T-cell (primary cell): ENCODE measurements at regions not wholly inside any gene's neighbourhood (a gene's known extent, or its start where the extent isn't known, plus 50 kb on each side); places are given as distances from the start of the nearest gene placed in this dataset.

ENCODE experiments used
- ATAC-seq, 4 experiments: fragments of 200-7000 bp in 3 of 4; fragments of 150-1000 bp in 1 of 4; cut with Tn5 transposase; replicated peaks in 1 of 4; 1 replicate in 3 of 4; 2 replicates in 1 of 4; pipeline ENCODE4 v1.10.0; 2021; ENCODE audit warnings: moderate library complexity in 3 of 4, mild to moderate bottlenecking in 2 of 4, moderate number of reproducible peaks in 1 of 4
- CTCF ChIA-PET, 2 donors: fragments of 300-600 bp; sonication (Branson Sonifier 250); formaldehyde crosslinking; loops; one replicate each; lab custom pipeline; 2022; ENCODE audit warnings: antibody characterized with exemption in 2 of 2; lab: Charles Lee
- POLR2A ChIA-PET, 2 donors: fragments of 300-600 bp; sonication (Branson Sonifier 250); formaldehyde crosslinking; loops; one replicate each; lab custom pipeline; 2022; ENCODE audit warnings: antibody characterized with exemption in 2 of 2; lab: Charles Lee
- DNase-seq, 35 experiments: peaks; one replicate each; pipeline versions ENCODE4 v3.0.0 to v3.0.0-alpha.2; 2013 to 2023
- H3K27ac ChIP-seq: one replicate; pipeline ENCODE4 v1.5.1; 2013; ENCODE audit warnings: low read length
- H3K27me3 ChIP-seq, 2 experiments: replicated peaks in 1 of 2; 1 replicate in 1 of 2; 2 replicates in 1 of 2; pipeline versions ENCODE4 v1.6.1 to v1.7.0; 2013; ENCODE audit warnings: low read length in 1 of 2, mixed read lengths in 1 of 2; ENCODE audit not compliant: control insufficient read depth in 2 of 2, insufficient read depth in 2 of 2; ENCODE audit errors: extremely low read depth in 1 of 2
- H3K36me3 ChIP-seq, 2 donors: 1 replicate in 1 of 2; 2 replicates in 1 of 2; pipeline versions ENCODE4 v1.6.1 to v1.7.0; 2013; ENCODE audit warnings: low read length in 1 of 2; ENCODE audit not compliant: control insufficient read depth in 2 of 2, insufficient read depth in 1 of 2; ENCODE audit errors: extremely low read depth in 1 of 2
- H3K4me1 ChIP-seq, 2 experiments: 1 replicate in 1 of 2; 2 replicates in 1 of 2; pipeline versions ENCODE4 v1.6.1 to v1.7.0; 2013; ENCODE audit warnings: low read length in 2 of 2, mixed read lengths in 1 of 2; ENCODE audit not compliant: insufficient read depth in 2 of 2, control insufficient read depth in 1 of 2; ENCODE audit errors: extremely low read depth in 1 of 2
- H3K4me3 ChIP-seq, 2 donors: 1 replicate in 1 of 2; 2 replicates in 1 of 2; pipeline versions ENCODE4 v1.5.1 to v1.7.0; 2013; ENCODE audit warnings: mild to moderate bottlenecking in 2 of 2, low read length in 1 of 2, moderate library complexity in 1 of 2; ENCODE audit not compliant: control insufficient read depth in 1 of 2; ENCODE audit errors: extremely low read depth in 1 of 2
- H3K9me3 ChIP-seq: 2 replicates; pipeline ENCODE4 v1.7.0; 2013
- H3K27ac Mint-ChIP-seq, 2 donors: one replicate each; pipeline ENCODE4 v1.8.0; 2020 to 2021; ENCODE audit warnings: mild to moderate bottlenecking in 2 of 2, mixed read lengths in 2 of 2
- H3K27me3 Mint-ChIP-seq, 2 donors: one replicate each; pipeline ENCODE4 v1.8.0; 2021 to 2022; ENCODE audit warnings: mixed read lengths in 2 of 2
- H3K36me3 Mint-ChIP-seq: one replicate; pipeline ENCODE4 v1.8.0; 2021; ENCODE audit warnings: mixed read lengths
- H3K4me1 Mint-ChIP-seq, 3 donors: one replicate each; pipeline ENCODE4 v1.8.0; 2020 to 2022; ENCODE audit warnings: mixed read lengths in 3 of 3, mild to moderate bottlenecking in 1 of 3
- H3K4me3 Mint-ChIP-seq, 3 donors: one replicate each; pipeline ENCODE4 v1.8.0; 2020 to 2022; ENCODE audit warnings: mild to moderate bottlenecking in 3 of 3, mixed read lengths in 3 of 3, moderate library complexity in 3 of 3
- H3K9me3 Mint-ChIP-seq, 3 donors: one replicate each; pipeline ENCODE4 v1.8.0; 2020 to 2022; ENCODE audit warnings: mixed read lengths in 3 of 3
- WGBS: methylation state at CpG from one replicate; pipeline ENCODE4 v1.1.5; 2013; ENCODE audit warnings: missing lambda C conversion rate; ENCODE audit not compliant: insufficient coverage; 5-methylcytosine and 5-hydroxymethylcytosine counted together

DNA sequence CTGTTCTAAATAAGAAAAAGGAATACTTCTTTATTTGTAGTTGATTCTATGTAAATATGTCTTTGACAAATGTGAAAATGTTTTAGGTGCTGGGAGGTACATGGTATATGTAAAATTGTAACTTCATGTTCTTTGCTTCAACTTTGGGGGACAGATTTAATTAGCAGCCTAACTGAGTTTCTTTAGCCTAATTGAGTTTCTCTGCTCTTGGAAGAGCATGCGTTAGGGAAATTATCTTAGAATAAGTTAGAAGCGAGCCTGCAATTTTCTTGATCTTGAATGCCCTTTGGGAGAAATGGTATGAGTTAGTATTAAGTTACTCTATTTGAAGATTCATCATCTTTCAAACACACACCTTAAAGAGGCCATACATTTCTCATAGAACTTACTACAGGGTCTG is 194.3 kb downstream of the AEBP2 start:
- ATAC-seq (no peak), DNase-seq (no peak)
- Mint-ChIP-seq H3K4me1 (no peaks in the 10 kb centered on the region), H3K27me3 (no peaks in the 10 kb centered on the region), H3K4me3 (no peak overlapping the region), H3K36me3 (no peaks in the 10 kb centered on the region), H3K27ac (no peak overlapping the region), H3K9me3 (no peaks in the 10 kb centered on the region)
- Histone ChIP-seq H3K27ac (no peak overlapping the region), H3K36me3 (no peaks in the 10 kb centered on the region), H3K27me3 (no peaks in the 10 kb centered on the region), H3K4me3 (no peak overlapping the region), H3K4me1 (no peaks in the 10 kb centered on the region), H3K9me3 (no peaks in the 10 kb centered on the region)
- POLR2A ChIA-PET = no interaction called here
- CTCF ChIA-PET = no interaction called here
- no CpG with 5 or more reads among the region's 2 CpGs for WGBS

DNA sequence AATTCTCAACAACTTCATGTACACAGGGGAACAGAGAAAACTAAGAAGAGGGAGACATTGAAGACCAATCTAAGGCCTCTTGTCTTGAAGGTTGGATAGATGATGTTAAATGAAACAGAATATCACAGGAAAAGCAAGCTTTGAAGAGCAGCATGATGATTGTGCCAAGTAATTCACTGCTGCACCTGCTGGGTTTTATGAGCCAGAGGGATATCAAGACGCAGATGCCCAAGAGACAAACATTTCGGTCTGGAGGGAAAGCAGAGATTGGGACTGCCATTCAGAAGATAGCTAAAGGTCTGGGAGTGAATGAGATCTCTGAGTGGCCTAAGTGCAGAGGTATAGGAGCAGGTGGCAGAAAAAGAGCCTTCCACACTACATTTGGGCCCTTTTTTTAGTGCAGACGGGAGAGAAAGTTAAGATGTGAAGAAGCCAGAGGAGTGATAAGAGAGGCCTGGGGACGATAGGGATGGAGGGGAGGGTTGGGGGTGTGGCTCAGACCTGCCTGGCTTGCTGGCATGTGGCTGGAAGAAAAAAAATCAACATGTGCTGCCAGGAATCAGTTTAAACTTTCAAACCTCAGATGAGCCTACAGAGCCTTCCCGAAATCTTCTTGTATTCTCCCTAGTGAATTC is 200.6 kb downstream of the AEBP2 start:
- CTCF ChIA-PET = no interaction called here
- no peak for DNase-seq
- Histone ChIP-seq H3K36me3 (no peaks in the 10 kb centered on the region), H3K27me3 (no peaks in the 10 kb centered on the region), H3K9me3 (no peaks in the 10 kb centered on the region), H3K4me1 (peaks cover 0 to 5% of the 10 kb centered on the region in 2 experiments), H3K27ac (no peak overlapping the region), H3K4me3 (no peak overlapping the region)
- no peak overlapping the region for H3K27ac Mint-ChIP-seq
- POLR2A ChIA-PET = no interaction called here
- 100% methylated on average over 1 of the region's 5 CpGs for WGBS
- no peak for ATAC-seq
- no peaks in the 10 kb centered on the region for H3K27me3 Mint-ChIP-seq
- no peaks in the 10 kb centered on the region for H3K4me1 Mint-ChIP-seq
- H3K36me3 Mint-ChIP-seq = no peaks in the 10 kb centered on the region
- no peak overlapping the region for H3K4me3 Mint-ChIP-seq
- H3K9me3 Mint-ChIP-seq = no peaks in the 10 kb centered on the region

DNA sequence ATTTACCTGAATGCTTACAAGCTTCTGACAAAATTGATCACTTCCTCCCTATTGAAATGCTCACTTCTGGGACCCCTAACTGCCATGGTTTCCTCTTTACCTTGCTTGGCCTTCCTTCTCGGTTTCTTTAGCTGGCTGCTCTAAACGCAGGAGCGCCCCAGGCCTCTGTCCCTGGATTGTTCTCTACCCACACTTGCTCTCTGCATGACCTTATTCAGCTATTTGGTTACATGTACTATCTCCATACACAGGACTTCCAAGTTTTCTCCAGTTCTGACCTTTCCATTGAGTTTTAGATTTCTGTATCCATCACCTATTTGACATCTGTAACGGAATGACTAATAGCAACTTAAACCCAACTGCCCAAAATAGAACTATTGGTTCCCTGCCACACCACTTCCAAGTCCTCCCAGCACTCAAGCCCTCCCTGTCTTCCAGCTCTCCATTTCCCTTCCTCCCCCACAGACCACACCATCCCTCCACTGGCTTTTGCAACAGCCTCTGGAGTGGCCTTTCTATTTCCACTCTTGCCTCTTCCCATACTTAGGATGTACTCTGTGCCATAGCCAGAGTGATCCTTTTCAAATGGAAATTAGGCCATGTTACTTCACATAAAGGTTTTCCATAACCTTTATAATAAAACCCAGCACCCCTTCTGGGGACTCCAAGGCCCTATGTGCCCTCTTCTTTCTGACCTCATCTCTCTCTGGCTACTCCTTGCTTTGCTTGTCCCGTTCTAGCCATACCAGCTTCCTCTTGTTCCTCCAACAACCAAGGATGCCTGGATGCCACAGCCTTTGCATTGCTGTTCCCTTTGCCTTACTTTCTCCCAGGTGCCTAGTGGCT is 202.2 kb downstream of the AEBP2 start:
- ATAC-seq = no peak
- 98% methylated on average over 5 of the region's 5 CpGs for WGBS

DNA sequence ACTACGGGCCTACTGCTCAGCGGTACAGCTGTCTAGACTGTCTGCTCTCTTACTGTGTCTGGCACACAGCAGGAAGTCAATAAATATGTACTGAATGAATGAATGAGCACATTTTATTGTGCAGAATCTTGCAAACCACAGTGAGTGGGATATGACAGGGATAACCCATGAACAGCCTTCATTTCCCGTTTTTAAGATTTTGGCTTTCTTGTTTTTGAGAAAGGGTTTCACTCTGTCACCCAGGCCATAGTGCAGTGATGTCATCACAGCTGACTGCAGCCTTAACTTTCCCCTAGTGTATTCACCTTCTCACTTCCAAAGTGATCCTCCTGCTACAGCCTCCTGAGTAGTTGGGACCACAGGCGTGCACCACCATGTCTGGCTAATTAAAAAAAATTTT is 203.1 kb downstream of the AEBP2 start:
- no peaks in the 10 kb centered on the region for H3K36me3 ChIP-seq
- no peak overlapping the region for H3K4me3 Mint-ChIP-seq
- no CpG with 5 or more reads among the region's 4 CpGs for WGBS
- H3K9me3 ChIP-seq = no peaks in the 10 kb centered on the region
- ChIA-PET CTCF (no interaction called here), POLR2A (no interaction called here)
- no peaks in the 10 kb centered on the region for H3K27me3 Mint-ChIP-seq
- H3K9me3 Mint-ChIP-seq = peaks cover 2 to 5% (median 4%) of the 10 kb centered on the region in 3 donors
- H3K4me1 ChIP-seq = peaks cover 0 to 5% of the 10 kb centered on the region in 2 experiments
- no peak overlapping the region for H3K27ac Mint-ChIP-seq
- no peak overlapping the region for H3K4me3 ChIP-seq
- no peaks in the 10 kb centered on the region for H3K4me1 Mint-ChIP-seq
- no peaks in the 10 kb centered on the region for H3K27me3 ChIP-seq
- peaks cover 4% of the 10 kb centered on the region for H3K36me3 Mint-ChIP-seq
- DNase-seq (no peak), ATAC-seq (no peak)
- no peak overlapping the region for H3K27ac ChIP-seq

More for the DNA sequence above, 202.2 kb downstream of the AEBP2 start:
- no peak overlapping the region for H3K4me3 ChIP-seq
- no peak overlapping the region for H3K4me3 Mint-ChIP-seq
- H3K9me3 ChIP-seq = no peaks in the 10 kb centered on the region
- H3K27ac ChIP-seq = no peak overlapping the region
- H3K27ac Mint-ChIP-seq = no peak overlapping the region
- H3K27me3 Mint-ChIP-seq = no peaks in the 10 kb centered on the region
- DNase-seq = no peak
- H3K4me1 ChIP-seq = peaks cover 0 to 5% of the 10 kb centered on the region in 2 experiments
- POLR2A ChIA-PET = no interaction called here
- no peaks in the 10 kb centered on the region for H3K36me3 ChIP-seq
- CTCF ChIA-PET = interaction anchor here in 1 of 2 donors (0.5 to 0.6 kb wide), 3 partner anchors 14 to 661 kb away, joined by 3 to 4 read pairs (median 3); no protein-coding TSS in a partner anchor
- no peaks in the 10 kb centered on the region for H3K4me1 Mint-ChIP-seq
- peaks cover 2 to 5% (median 4%) of the 10 kb centered on the region in 3 donors for H3K9me3 Mint-ChIP-seq
- H3K36me3 Mint-ChIP-seq = peaks cover 4% of the 10 kb centered on the region
- H3K27me3 ChIP-seq = no peaks in the 10 kb centered on the region

DNA sequence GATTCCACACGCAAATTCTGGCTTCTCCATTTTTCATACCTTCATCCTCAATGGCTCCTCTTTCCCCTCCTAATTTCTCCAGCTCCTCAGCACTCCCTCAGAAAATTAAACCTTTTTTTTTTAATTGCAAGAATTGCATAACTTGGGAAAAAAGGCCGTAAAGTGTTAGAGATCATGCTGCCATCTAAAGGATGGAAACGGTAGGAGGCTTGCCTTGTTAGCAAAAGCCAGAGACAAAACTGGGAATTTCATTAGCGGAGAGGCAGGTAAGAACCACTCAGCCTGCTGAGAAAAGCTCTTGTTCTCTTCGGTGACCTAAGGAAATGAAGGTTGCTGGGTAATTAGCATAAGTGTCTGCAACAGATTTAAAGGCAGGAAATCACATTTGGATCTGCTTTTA is 204.3 kb downstream of the AEBP2 start:
- ChIA-PET CTCF (no interaction called here), POLR2A (no interaction called here)
- DNase-seq (no peak), ATAC-seq (no peak)
- 43% methylated on average over 4 of the region's 5 CpGs for WGBS
- Histone ChIP-seq H3K27ac (no peak overlapping the region), H3K9me3 (no peaks in the 10 kb centered on the region), H3K36me3 (no peaks in the 10 kb centered on the region), H3K4me1 (peaks cover 0 to 5% of the 10 kb centered on the region in 2 experiments), H3K27me3 (no peaks in the 10 kb centered on the region), H3K4me3 (no peak overlapping the region)
- peaks cover 3 to 5% (median 4%) of the 10 kb centered on the region in 3 donors for H3K4me1 Mint-ChIP-seq
- H3K27me3 Mint-ChIP-seq = no peaks in the 10 kb centered on the region
- no peak overlapping the region for H3K4me3 Mint-ChIP-seq
- H3K36me3 Mint-ChIP-seq = peaks cover 4% of the 10 kb centered on the region
- peaks cover 2 to 5% (median 4%) of the 10 kb centered on the region in 3 donors for H3K9me3 Mint-ChIP-seq
- no peak overlapping the region for H3K27ac Mint-ChIP-seq

DNA sequence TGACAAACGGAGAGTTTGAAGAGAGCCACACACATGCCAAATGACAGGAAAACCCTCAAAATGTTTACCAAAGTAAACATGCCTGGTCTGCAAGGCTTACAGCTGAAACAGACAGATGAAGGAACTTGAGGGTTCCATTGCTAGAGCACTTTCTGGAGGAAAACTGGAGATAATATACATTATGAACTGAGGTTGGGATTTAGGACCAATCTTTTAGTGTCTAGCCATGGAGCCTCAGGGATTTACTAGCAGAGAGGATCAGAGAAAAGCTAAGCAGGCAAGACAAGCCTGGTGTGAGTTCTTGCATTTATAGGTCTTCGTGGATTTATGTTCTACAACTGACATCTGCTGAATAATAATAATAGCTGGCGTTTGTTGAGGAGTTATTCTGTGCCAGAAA is 205.3 kb downstream of the AEBP2 start:
- H3K4me3 ChIP-seq = no peak overlapping the region
- no peaks in the 10 kb centered on the region for H3K9me3 ChIP-seq
- no peaks in the 10 kb centered on the region for H3K36me3 ChIP-seq
- ATAC-seq = no peak
- no peaks in the 10 kb centered on the region for H3K27me3 Mint-ChIP-seq
- CTCF ChIA-PET = no interaction called here
- peaks cover 4% of the 10 kb centered on the region for H3K36me3 Mint-ChIP-seq
- POLR2A ChIA-PET = no interaction called here
- H3K4me1 Mint-ChIP-seq = peaks cover 3 to 5% (median 4%) of the 10 kb centered on the region in 3 donors
- no peak overlapping the region for H3K4me3 Mint-ChIP-seq
- no peak for DNase-seq
- WGBS = no CpG with 5 or more reads among the region's 3 CpGs
- H3K27ac Mint-ChIP-seq = no peak overlapping the region
- no peaks in the 10 kb centered on the region for H3K27me3 ChIP-seq
- H3K9me3 Mint-ChIP-seq = peaks cover 2 to 5% (median 4%) of the 10 kb centered on the region in 3 donors
- H3K4me1 ChIP-seq = peaks cover 0 to 5% of the 10 kb centered on the region in 2 experiments
- H3K27ac ChIP-seq = no peak overlapping the region
